Activated naive CD4-positive, alpha-beta T cell treated with anti-CD3 and anti-CD28 coated beads, Interleukin-2, amount 10 ng/mL, durations not matched to agents 7 days and 5 days (primary cell): ENCODE measurements at regions not wholly inside any gene's neighbourhood (a gene's known extent, or its start where the extent isn't known, plus 50 kb on each side); places are given as distances from the start of the nearest gene placed in this dataset.

Source experiments
- CTCF ChIA-PET: fragments of 350-600 bp; sonication (Branson Sonifier 250); formaldehyde crosslinking; loops from one replicate; lab custom pipeline; 2021; ENCODE audit warnings: antibody characterized with exemption; lab: Charles Lee
- DNase-seq: peaks from one replicate; pipeline ENCODE4 v3.0.0-alpha.2; 2020
- H3K27ac Mint-ChIP-seq: one replicate; pipeline ENCODE4 v1.8.0; 2021; ENCODE audit warnings: mild to moderate bottlenecking, moderate library complexity, mixed read lengths
- H3K27me3 Mint-ChIP-seq: one replicate; pipeline ENCODE4 v1.8.0; 2021; ENCODE audit warnings: mild to moderate bottlenecking, mixed read lengths
- H3K36me3 Mint-ChIP-seq: one replicate; pipeline ENCODE4 v1.8.0; 2021; ENCODE audit warnings: mixed read lengths
- H3K4me1 Mint-ChIP-seq: one replicate; pipeline ENCODE4 v1.8.0; 2021; ENCODE audit warnings: mixed read lengths
- H3K4me3 Mint-ChIP-seq: one replicate; pipeline ENCODE4 v1.8.0; 2021; ENCODE audit warnings: mild to moderate bottlenecking, moderate library complexity, mixed read lengths
- H3K9me3 Mint-ChIP-seq: one replicate; pipeline ENCODE4 v1.8.0; 2021; ENCODE audit warnings: mixed read lengths

- H3K4me3 Mint-ChIP-seq, result no peak overlapping the region
- CTCF ChIA-PET, result no interaction called here
These were observed 222.5 kb downstream of the NXNL2 start for GRCh38 chr9:88757406-88758010.

DNA sequence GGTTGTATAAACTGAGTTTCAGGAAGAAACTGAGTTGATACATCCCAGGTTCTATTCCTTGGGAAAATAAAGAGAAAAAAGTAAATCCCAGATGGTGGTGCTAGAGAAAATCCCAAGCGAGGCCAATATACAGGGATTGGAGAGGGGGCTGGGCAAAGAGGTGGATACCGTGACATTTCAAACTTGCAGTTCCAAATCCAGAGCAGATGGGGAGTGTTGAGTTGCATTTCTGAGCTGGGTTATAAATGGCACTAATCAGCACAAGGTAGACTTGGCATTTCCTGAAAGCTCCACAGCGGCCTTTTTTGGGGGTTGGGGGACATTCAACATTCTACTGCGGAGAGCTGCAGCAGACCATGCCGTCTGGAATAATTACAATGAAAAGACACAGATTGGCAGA is 224.4 kb downstream of the NXNL2 start:
- no peak overlapping the region for H3K4me3 Mint-ChIP-seq
- CTCF ChIA-PET, result no interaction called here
- no peak for DNase-seq
- H3K27ac Mint-ChIP-seq, result no peak overlapping the region
- H3K27me3 Mint-ChIP-seq, result peaks cover 8% of the 10 kb centered on the region
- no peaks in the 10 kb centered on the region for H3K4me1 Mint-ChIP-seq
- no peaks in the 10 kb centered on the region for H3K9me3 Mint-ChIP-seq
- H3K36me3 Mint-ChIP-seq, result no peaks in the 10 kb centered on the region

More at GRCh38 chr9:88757406-88758010, 222.5 kb downstream of the NXNL2 start:
- H3K9me3 Mint-ChIP-seq, result no peaks in the 10 kb centered on the region
- H3K4me1 Mint-ChIP-seq, result no peaks in the 10 kb centered on the region
- H3K27ac Mint-ChIP-seq, result no peak overlapping the region
- peaks cover 15% of the 10 kb centered on the region for H3K27me3 Mint-ChIP-seq
- H3K36me3 Mint-ChIP-seq, result no peaks in the 10 kb centered on the region
- DNase-seq, result no peak

GRCh38 chr9:88766778-88767503 is 224.3 kb upstream of the S1PR3 start:
- no peaks in the 10 kb centered on the region for H3K4me1 Mint-ChIP-seq
- DNase-seq, result no peak
- H3K27ac Mint-ChIP-seq, result no peak overlapping the region
- H3K27me3 Mint-ChIP-seq, result no peaks in the 10 kb centered on the region
- CTCF ChIA-PET, result no interaction called here
- no peak overlapping the region for H3K4me3 Mint-ChIP-seq
- H3K36me3 Mint-ChIP-seq, result no peaks in the 10 kb centered on the region
- no peaks in the 10 kb centered on the region for H3K9me3 Mint-ChIP-seq

GRCh38 chr9:88767504-88767790 is 223.8 kb upstream of the S1PR3 start:
- no peaks in the 10 kb centered on the region for H3K4me1 Mint-ChIP-seq
- no peaks in the 10 kb centered on the region for H3K9me3 Mint-ChIP-seq
- DNase-seq, result no peak
- no peaks in the 10 kb centered on the region for H3K27me3 Mint-ChIP-seq
- H3K27ac Mint-ChIP-seq, result no peak overlapping the region
- CTCF ChIA-PET, result no interaction called here
- no peaks in the 10 kb centered on the region for H3K36me3 Mint-ChIP-seq
- H3K4me3 Mint-ChIP-seq, result no peak overlapping the region

GRCh38 chr9:88772575-88772974 is 218.7 kb upstream of the S1PR3 start:
- no peak for DNase-seq
- no peak overlapping the region for H3K4me3 Mint-ChIP-seq
- no peaks in the 10 kb centered on the region for H3K9me3 Mint-ChIP-seq
- peaks cover 12% of the 10 kb centered on the region for H3K27me3 Mint-ChIP-seq
- CTCF ChIA-PET, result no interaction called here
- no peaks in the 10 kb centered on the region for H3K36me3 Mint-ChIP-seq
- peaks cover 1% of the 10 kb centered on the region for H3K4me1 Mint-ChIP-seq
- H3K27ac Mint-ChIP-seq, result no peak overlapping the region

DNA sequence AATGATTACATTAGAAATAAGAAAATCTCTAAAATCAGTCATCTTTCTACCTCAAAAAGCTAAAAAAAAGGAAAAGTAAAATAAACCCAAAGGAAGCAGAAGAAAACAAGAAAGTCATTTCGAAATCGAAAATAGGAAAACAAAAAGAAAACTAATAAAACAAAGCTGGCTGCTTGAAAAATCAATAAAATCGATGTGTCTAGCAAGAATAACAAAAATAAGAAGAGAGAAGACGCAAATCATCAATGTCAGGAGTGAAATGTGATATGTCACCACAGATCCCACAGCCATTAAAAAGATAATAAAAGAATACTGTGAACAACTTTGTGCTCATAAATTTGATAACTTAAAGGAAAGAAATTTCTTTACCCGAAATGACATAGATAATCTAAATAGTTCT is 218.1 kb upstream of the S1PR3 start:
- Mint-ChIP-seq H3K27ac (no peak overlapping the region), H3K27me3 (peaks cover 16% of the 10 kb centered on the region), H3K36me3 (no peaks in the 10 kb centered on the region), H3K4me3 (no peak overlapping the region), H3K4me1 (peaks cover 6% of the 10 kb centered on the region), H3K9me3 (no peaks in the 10 kb centered on the region)
- CTCF ChIA-PET, result no interaction called here
- DNase-seq, result no peak

DNA sequence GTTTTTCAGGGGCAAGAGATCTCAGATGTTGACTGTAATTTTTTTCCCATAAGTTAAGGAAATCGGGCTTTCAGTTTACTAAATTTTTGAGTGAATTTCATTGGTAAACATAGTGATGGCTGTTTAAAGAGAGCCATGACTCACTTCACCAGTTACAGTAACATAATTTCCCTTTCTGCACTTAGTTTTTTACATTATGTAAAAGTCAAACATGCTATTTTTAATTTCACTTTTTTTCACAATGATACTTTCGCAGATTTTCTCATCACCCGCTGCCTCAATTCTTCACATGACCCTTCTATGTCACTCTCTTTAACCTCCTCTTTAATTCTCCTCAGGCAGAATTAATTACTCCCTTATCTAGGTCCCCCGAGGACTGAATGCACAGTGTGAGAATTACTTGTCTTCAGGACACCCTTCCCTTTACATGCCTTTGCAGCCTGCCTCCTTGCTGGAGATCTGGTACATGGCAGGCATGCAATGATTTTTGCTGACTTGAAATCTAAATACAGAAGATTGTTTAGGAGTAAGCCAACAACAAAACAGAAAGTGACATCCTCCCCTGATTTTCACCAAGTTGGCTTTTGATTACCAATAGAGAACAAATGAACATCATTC is 217.5 kb upstream of the S1PR3 start:
- Mint-ChIP-seq H3K36me3 (no peaks in the 10 kb centered on the region), H3K27ac (no peak overlapping the region), H3K9me3 (no peaks in the 10 kb centered on the region), H3K27me3 (peaks cover 16% of the 10 kb centered on the region), H3K4me3 (no peak overlapping the region), H3K4me1 (peaks cover 6% of the 10 kb centered on the region)
- CTCF ChIA-PET, result no interaction called here
- DNase-seq, result no peak

- Mint-ChIP-seq H3K27ac (no peak overlapping the region), H3K9me3 (no peaks in the 10 kb centered on the region), H3K4me1 (peaks cover 6% of the 10 kb centered on the region), H3K27me3 (peaks cover 16% of the 10 kb centered on the region), H3K36me3 (no peaks in the 10 kb centered on the region), H3K4me3 (no peak overlapping the region)
- CTCF ChIA-PET, result interaction anchor here (1.0 kb wide), 1 partner anchor 699 kb away, joined by 3 read pairs; no protein-coding TSS in a partner anchor
- DNase-seq, result no peak
These were observed 216.2 kb upstream of the S1PR3 start for GRCh38 chr9:88775037-88775471.

DNA sequence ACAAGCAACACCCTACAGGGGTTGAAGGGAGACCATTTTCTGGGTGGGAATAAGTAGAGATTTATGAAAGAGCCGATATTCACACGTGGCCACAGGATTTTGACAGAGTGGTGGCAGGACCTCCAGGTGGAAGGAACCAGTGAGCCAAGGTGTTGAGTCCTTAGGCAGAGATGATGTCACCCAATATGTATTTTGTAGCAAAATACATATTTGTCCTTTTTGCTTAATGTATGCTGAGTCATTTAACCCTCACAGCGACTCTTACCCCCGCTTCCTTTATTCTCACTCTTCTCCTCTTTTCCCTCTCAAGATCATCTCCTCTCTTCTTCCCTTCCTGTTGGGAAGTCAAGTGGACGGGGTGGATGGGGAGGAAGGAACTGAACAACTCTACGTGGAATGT is 215.7 kb upstream of the S1PR3 start:
- Mint-ChIP-seq H3K4me1 (peaks cover 6% of the 10 kb centered on the region), H3K4me3 (no peak overlapping the region), H3K27me3 (peaks cover 16% of the 10 kb centered on the region), H3K36me3 (no peaks in the 10 kb centered on the region), H3K9me3 (no peaks in the 10 kb centered on the region), H3K27ac (no peak overlapping the region)
- CTCF ChIA-PET, result interaction anchor here (1.0 kb wide), 1 partner anchor 700 kb away, joined by 3 read pairs; no protein-coding TSS in a partner anchor
- DNase-seq, result no peak

DNA sequence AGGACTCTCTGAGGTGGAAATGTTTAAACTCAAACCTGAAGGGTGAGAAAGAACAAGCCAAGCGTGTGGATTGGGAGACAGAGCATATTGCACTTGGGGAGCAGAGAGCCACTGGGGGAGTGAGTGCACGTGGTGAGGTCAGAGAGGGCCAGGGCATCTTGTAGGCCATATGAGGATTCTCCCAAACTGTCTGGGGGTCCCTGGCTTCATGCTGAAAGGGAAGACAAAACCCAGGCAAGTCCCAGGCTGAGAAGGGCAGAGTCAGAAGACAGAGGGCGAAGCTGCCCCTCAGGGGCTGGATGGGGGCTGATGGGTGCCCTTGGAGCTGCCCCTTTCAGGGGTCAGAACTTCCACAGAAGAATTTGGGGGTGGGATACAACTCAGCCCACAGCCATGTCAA is 215.3 kb upstream of the S1PR3 start:
- no peak overlapping the region for H3K27ac Mint-ChIP-seq
- H3K9me3 Mint-ChIP-seq, result no peaks in the 10 kb centered on the region
- peaks cover 16% of the 10 kb centered on the region for H3K27me3 Mint-ChIP-seq
- no peak overlapping the region for H3K4me3 Mint-ChIP-seq
- no peaks in the 10 kb centered on the region for H3K36me3 Mint-ChIP-seq
- CTCF ChIA-PET, result no interaction called here
- DNase-seq, result no peak
- peaks cover 6% of the 10 kb centered on the region for H3K4me1 Mint-ChIP-seq

DNA sequence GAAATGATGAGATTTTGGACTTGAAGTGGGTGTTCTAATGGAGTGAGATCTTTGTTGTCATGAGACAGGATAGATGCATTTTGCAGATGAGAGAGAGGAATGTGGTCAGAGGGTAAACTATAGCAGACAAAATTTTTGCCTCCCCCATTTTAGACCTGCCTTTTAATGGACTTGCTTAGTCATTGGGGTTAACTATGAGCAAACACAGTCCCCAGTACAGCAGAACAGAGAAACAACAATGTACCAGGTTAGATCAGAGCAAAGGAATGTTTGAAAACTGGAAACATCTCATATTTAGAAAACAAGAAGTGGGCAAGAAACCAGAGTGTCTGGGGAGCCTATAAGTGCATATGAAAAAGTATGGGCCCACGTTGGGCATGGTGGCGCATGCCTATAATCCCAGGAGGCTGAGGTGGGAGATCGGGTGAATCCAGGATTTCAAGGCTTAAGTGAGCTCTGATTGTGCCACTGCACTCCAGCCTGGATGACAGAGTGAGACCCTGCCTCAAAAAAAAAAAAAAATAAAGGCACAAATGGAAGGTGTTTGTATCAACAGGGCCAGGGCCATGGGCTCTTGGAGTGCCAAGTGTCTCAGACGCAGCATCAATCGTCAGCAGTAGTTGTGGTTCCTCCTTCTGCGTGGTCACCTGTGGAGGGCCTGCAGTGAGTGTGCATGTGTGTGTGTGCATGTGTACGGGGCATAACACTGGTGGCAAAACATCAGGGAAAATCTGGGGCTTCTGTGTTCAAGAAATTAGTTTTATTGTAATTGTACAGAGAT is 214.4 kb upstream of the S1PR3 start:
- H3K27ac Mint-ChIP-seq, result no peak overlapping the region
- peaks cover 6% of the 10 kb centered on the region for H3K4me1 Mint-ChIP-seq
- H3K27me3 Mint-ChIP-seq, result peaks cover 16% of the 10 kb centered on the region
- no peaks in the 10 kb centered on the region for H3K36me3 Mint-ChIP-seq
- H3K9me3 Mint-ChIP-seq, result no peaks in the 10 kb centered on the region
- CTCF ChIA-PET, result no interaction called here
- DNase-seq, result no peak
- H3K4me3 Mint-ChIP-seq, result no peak overlapping the region

- Mint-ChIP-seq H3K36me3 (no peaks in the 10 kb centered on the region), H3K27ac (no peak overlapping the region), H3K4me3 (no peak overlapping the region), H3K27me3 (peaks cover 16% of the 10 kb centered on the region), H3K4me1 (peaks cover 6% of the 10 kb centered on the region), H3K9me3 (no peaks in the 10 kb centered on the region)
- CTCF ChIA-PET, result no interaction called here
- DNase-seq, result no peak
These were observed 213.6 kb upstream of the S1PR3 start for GRCh38 chr9:88777498-88778312.

- H3K27me3 Mint-ChIP-seq, result peaks cover 12% of the 10 kb centered on the region
- peaks cover 6% of the 10 kb centered on the region for H3K4me1 Mint-ChIP-seq
- no peaks in the 10 kb centered on the region for H3K36me3 Mint-ChIP-seq
- no peak overlapping the region for H3K4me3 Mint-ChIP-seq
- no peak for DNase-seq
- no peak overlapping the region for H3K27ac Mint-ChIP-seq
- CTCF ChIA-PET, result no interaction called here
- no peaks in the 10 kb centered on the region for H3K9me3 Mint-ChIP-seq
These were observed 209.5 kb upstream of the S1PR3 start for GRCh38 chr9:88781628-88782391.
